H9 (cell line): ENCODE measurements at regions not wholly inside any gene's neighbourhood (a gene's known extent, or its start where the extent isn't known, plus 50 kb on each side); places are given as distances from the start of the nearest gene placed in this dataset.

Source experiments
- DNase-seq: peaks from one replicate; pipeline ENCODE4 v3.0.0-alpha.2; 2017
- H2AFZ ChIP-seq: one replicate; pipeline ENCODE4 v1.6.1; 2013; ENCODE audit warnings: mild to moderate bottlenecking, low read length, control low read depth, moderate library complexity
- H2AK5ac ChIP-seq: 2 replicates; pipeline ENCODE4 v1.6.1; 2013; ENCODE audit warnings: low read length, control low read depth, mixed read lengths; ENCODE audit not compliant: insufficient read length
- H2BK120ac ChIP-seq: one replicate; pipeline ENCODE4 v1.6.1; 2013; ENCODE audit warnings: low read depth, mild to moderate bottlenecking, low read length, control low read depth, inconsistent platforms; ENCODE audit not compliant: poor library complexity, severe bottlenecking
- H2BK12ac ChIP-seq: 2 replicates; pipeline ENCODE4 v1.6.1; 2013; ENCODE audit warnings: low read length, control low read depth, mixed read lengths, low read depth; ENCODE audit not compliant: insufficient read length
- H2BK15ac ChIP-seq: 2 replicates; pipeline ENCODE4 v1.6.1; 2013; ENCODE audit warnings: low read depth, low read length, control low read depth
- H2BK20ac ChIP-seq: one replicate; pipeline ENCODE4 v1.6.1; 2013; ENCODE audit warnings: low read depth, mild to moderate bottlenecking, low read length, control low read depth, inconsistent platforms; ENCODE audit not compliant: poor library complexity, severe bottlenecking
- H2BK5ac ChIP-seq: 2 replicates; pipeline ENCODE4 v1.6.1; 2013; ENCODE audit warnings: low read length, control low read depth, mixed read lengths; ENCODE audit not compliant: insufficient read length
- H3K14ac ChIP-seq: 2 replicates; pipeline ENCODE4 v1.6.1; 2013; ENCODE audit warnings: low read length, control low read depth; ENCODE audit not compliant: insufficient read depth
- H3K18ac ChIP-seq: 2 replicates; pipeline ENCODE4 v1.6.1; 2013; ENCODE audit warnings: low read depth, mild to moderate bottlenecking, mixed read lengths, low read length, control low read depth; ENCODE audit not compliant: insufficient read length
- H3K23ac ChIP-seq: 2 replicates; pipeline ENCODE4 v1.6.1; 2013; ENCODE audit warnings: low read length, control low read depth, mixed read lengths, low read depth; ENCODE audit not compliant: insufficient read length
- H3K23me2 ChIP-seq: 2 replicates; pipeline ENCODE4 v1.6.1; 2013; ENCODE audit warnings: low read depth, mild to moderate bottlenecking, mixed read lengths, low read length, control low read depth; ENCODE audit not compliant: insufficient read length, poor library complexity, severe bottlenecking
- H3K27ac ChIP-seq: 2 replicates; pipeline ENCODE4 v1.5.1; 2013; ENCODE audit warnings: low read length, control low read depth, mixed read lengths, low read depth; ENCODE audit not compliant: insufficient read length
- H3K27me3 ChIP-seq: 2 replicates; pipeline ENCODE4 v1.6.1; 2013; ENCODE audit warnings: low read length, control low read depth, inconsistent platforms; ENCODE audit not compliant: insufficient read depth
- H3K4ac ChIP-seq: 2 replicates; pipeline ENCODE4 v1.6.1; 2013; ENCODE audit warnings: low read depth, mild to moderate bottlenecking, control low read depth, inconsistent platforms, low read length, moderate library complexity
- H3K4me1 ChIP-seq: 2 replicates; pipeline ENCODE4 v1.6.1; 2013; ENCODE audit warnings: low read length, control low read depth, inconsistent platforms; ENCODE audit not compliant: insufficient read depth
- H3K4me2 ChIP-seq: 2 replicates; pipeline ENCODE4 v1.6.1; 2013; ENCODE audit warnings: low read length, control low read depth, mixed read lengths; ENCODE audit not compliant: insufficient read length, insufficient read depth
- H3K56ac ChIP-seq: 2 replicates; pipeline ENCODE4 v1.6.1; 2013; ENCODE audit warnings: low read depth, mild to moderate bottlenecking, mixed read lengths, low read length, control low read depth; ENCODE audit not compliant: insufficient read length
- H3K79me1 ChIP-seq: 2 replicates; pipeline ENCODE4 v1.6.1; 2013; ENCODE audit warnings: low read depth, mild to moderate bottlenecking, moderate library complexity, low read length, control low read depth, inconsistent platforms; ENCODE audit not compliant: insufficient read depth, poor library complexity, severe bottlenecking
- H3K79me2 ChIP-seq: 2 replicates; pipeline ENCODE4 v1.6.1; 2013; ENCODE audit warnings: low read length, control low read depth, inconsistent platforms; ENCODE audit not compliant: insufficient read depth
- H3K9ac ChIP-seq: 2 replicates; pipeline ENCODE4 v1.6.1; 2013; ENCODE audit warnings: low read length, control low read depth, mixed read lengths; ENCODE audit not compliant: insufficient read length; ENCODE audit errors: extremely low read depth
- H3K9me3 ChIP-seq: one replicate; pipeline ENCODE4 v1.6.1; 2013; ENCODE audit warnings: low read depth, low read length, inconsistent platforms; ENCODE audit not compliant: control insufficient read depth
- H3T11ph ChIP-seq: one replicate; pipeline ENCODE4 v1.6.1; 2013; ENCODE audit warnings: mild to moderate bottlenecking, low read length, control low read depth, inconsistent platforms
- H4K20me1 ChIP-seq: one replicate; pipeline ENCODE4 v1.6.1; 2013; ENCODE audit not compliant: control insufficient read depth, insufficient read length, insufficient read depth
- H4K5ac ChIP-seq: 2 replicates; pipeline ENCODE4 v1.6.1; 2013; ENCODE audit warnings: low read depth, mild to moderate bottlenecking, mixed read lengths, low read length, control low read depth; ENCODE audit not compliant: insufficient read length
- H4K8ac ChIP-seq: replicated peaks from 2 replicates; pipeline ENCODE4 v1.6.1; 2013; ENCODE audit warnings: low read length, control low read depth, mixed read lengths, low read depth; ENCODE audit not compliant: insufficient read length
- H4K91ac ChIP-seq: 2 replicates; pipeline ENCODE4 v1.6.1; 2013; ENCODE audit warnings: low read depth, mild to moderate bottlenecking, moderate library complexity, mixed read lengths, low read length, control low read depth; ENCODE audit not compliant: insufficient read length
- H3K27ac Mint-ChIP-seq, 3 experiments: 2 replicates in 2 of 3; 3 replicates in 1 of 3; pipeline ENCODE4 v1.8.0; 2020 to 2021; ENCODE audit warnings: mixed read lengths in 3 of 3, mild to moderate bottlenecking in 1 of 3, moderate library complexity in 1 of 3
- H3K27me3 Mint-ChIP-seq: 2 replicates; pipeline ENCODE4 v1.8.0; 2021; ENCODE audit warnings: low read depth, mild to moderate bottlenecking, moderate library complexity, mixed read lengths
- H3K36me3 Mint-ChIP-seq, 3 experiments: 2 replicates in 2 of 3; 3 replicates in 1 of 3; pipeline ENCODE4 v1.8.0; 2020 to 2021; ENCODE audit warnings: low read depth in 3 of 3, mixed read lengths in 3 of 3; ENCODE audit not compliant: insufficient read depth in 1 of 3
- H3K4me1 Mint-ChIP-seq, 2 experiments: 2 replicates each; pipeline ENCODE4 v1.8.0; 2020; ENCODE audit warnings: mixed read lengths in 2 of 2
- H3K4me3 Mint-ChIP-seq, 2 experiments: 2 replicates in 1 of 2; 3 replicates in 1 of 2; pipeline ENCODE4 v1.8.0; 2020 to 2021; ENCODE audit warnings: mild to moderate bottlenecking in 2 of 2, mixed read lengths in 2 of 2, moderate library complexity in 1 of 2
- H3K9me3 Mint-ChIP-seq, 2 experiments: 2 replicates in 1 of 2; 3 replicates in 1 of 2; pipeline ENCODE4 v1.8.0; 2020; ENCODE audit warnings: mild to moderate bottlenecking in 2 of 2, mixed read lengths in 2 of 2, moderate library complexity in 1 of 2
- CTCF ChIP-seq: fragments of 200-600 bp; sonication (generic); conservative IDR thresholded peaks from 3 replicates; pipeline ENCODE4 v1.8.0; 2021; ENCODE audit warnings: antibody characterized with exemption, mild to moderate bottlenecking
- WGBS: extraction: QIAGEN DNeasy Blood & Tissue Kit; methylation state at CpG from one replicate; pipeline ENCODE4 v1.1.7; 2013; ENCODE audit warnings: missing lambda C conversion rate, low lambda C conversion rate, mixed read lengths; ENCODE audit not compliant: insufficient read length; ENCODE audit errors: extremely low coverage; 5-methylcytosine and 5-hydroxymethylcytosine counted together

- no peak for TF ChIP-seq CTCF
- Histone ChIP-seq H3K4ac (no peak overlapping the region), H2AK5ac (no peak overlapping the region), H2BK120ac (no peak overlapping the region), H3K23me2 (no peaks in the 10 kb centered on the region), H3T11ph (no peak overlapping the region), H4K91ac (no peak overlapping the region), H3K18ac (no peak overlapping the region), H3K27ac (no peak overlapping the region), H2BK5ac (no peak overlapping the region), H3K4me2 (no peak overlapping the region), H3K79me2 (peaks cover 35% of the 10 kb centered on the region), H4K20me1 (no peaks in the 10 kb centered on the region), H3K9ac (no peak overlapping the region), H3K9me3 (peaks cover 3% of the 10 kb centered on the region), H3K79me1 (no peaks in the 10 kb centered on the region), H2BK20ac (no peak overlapping the region), H2BK15ac (no peak overlapping the region), H3K4me1 (0 out of 2 replicates have a peak, but pooled peaks cover 6% of the 10 kb centered on the region), H3K23ac (no peak overlapping the region), H2AFZ (no peak overlapping the region), H4K5ac (no peak overlapping the region), H3K27me3 (peaks cover 2% of the 10 kb centered on the region; the same call in 1 of the 2 replicates), H3K14ac (no peak overlapping the region), H4K8ac (no peak overlapping the region), H2BK12ac (no peak overlapping the region), H3K56ac (no peak overlapping the region)
- H3K4me3 Mint-ChIP-seq, result no peak overlapping the region
- H3K36me3 Mint-ChIP-seq, result peaks cover 85 to 91% (median 90%) of the 10 kb centered on the region in 3 experiments
- DNase-seq, result no peak
- peaks cover 14 to 21% of the 10 kb centered on the region in 2 experiments for H3K9me3 Mint-ChIP-seq
- no peaks in the 10 kb centered on the region for H3K27me3 Mint-ChIP-seq
- H3K4me1 Mint-ChIP-seq, result peaks cover 20 to 21% of the 10 kb centered on the region in 2 experiments
- no CpG with 5 or more reads among the region's 22 CpGs for WGBS
- H3K27ac Mint-ChIP-seq, result peak overlapping the region; percentile 37 to 74 (median 62); a peak in 3 of 7 replicates
Observed at GRCh38 chrX:131821945-131822622, 201.0 kb upstream of the STK26 start.
